A673 (cell line): ENCODE measurements at regions not wholly inside any gene's neighbourhood (a gene's known extent, or its start where the extent isn't known, plus 50 kb on each side); places are given as distances from the start of the nearest gene placed in this dataset.

Experiments
- BruUV-seq: library from RNA; stranded (reverse); fragments of 400-500 nt; replicated peaks from 2 replicates; lab custom pipeline; 2021; lab: Mats Ljungman, UMichigan
- CTCF ChIA-PET: fragments of 300-600 bp; sonication (Branson Sonifier 250); formaldehyde crosslinking; loops from one replicate; lab custom pipeline; 2022; ENCODE audit warnings: antibody characterized with exemption; lab: Charles Lee
- POLR2A ChIA-PET: fragments of 300-600 bp; sonication (Branson Sonifier 250); formaldehyde crosslinking; loops from one replicate; lab custom pipeline; 2022; ENCODE audit warnings: antibody characterized with exemption; ENCODE audit not compliant: low non-redundant PET; lab: Charles Lee
- DNase-seq: peaks from one replicate; pipeline ENCODE4 v3.0.0-alpha.2; 2015; ENCODE audit warnings: low spot score
- H3K27ac ChIP-seq: fragments of 200-600 bp; sonication (generic); 2 replicates; pipeline ENCODE4 v1.5.1; 2016; ENCODE audit warnings: mixed run types, low read depth, mild to moderate bottlenecking, mixed read lengths, antibody characterized with exemption, low read length; ENCODE audit not compliant: poor library complexity, severe bottlenecking
- H3K27me3 ChIP-seq: fragments of 200-600 bp; sonication (generic); replicated peaks from 2 replicates; pipeline ENCODE4 v1.6.1; 2017; ENCODE audit warnings: mixed run types, low read depth, mild to moderate bottlenecking, mixed read lengths, antibody characterized with exemption, low read length; ENCODE audit not compliant: insufficient read depth, poor library complexity
- H3K36me3 ChIP-seq: fragments of 200-600 bp; sonication (generic); 2 replicates; pipeline ENCODE4 v1.6.1; 2016; ENCODE audit warnings: mixed run types, mild to moderate bottlenecking, mixed read lengths, antibody characterized with exemption, low read length; ENCODE audit not compliant: insufficient read depth, poor library complexity, severe bottlenecking
- H3K4me1 ChIP-seq: fragments of 200-600 bp; sonication (generic); 2 replicates; pipeline ENCODE4 v1.6.1; 2017; ENCODE audit warnings: mixed run types, mild to moderate bottlenecking, mixed read lengths, antibody characterized with exemption, low read length; ENCODE audit not compliant: insufficient read depth, poor library complexity, severe bottlenecking
- H3K4me3 ChIP-seq: fragments of 200-600 bp; sonication (generic); 2 replicates; pipeline ENCODE4 v1.5.1; 2016; ENCODE audit warnings: low read depth, mixed run types, mild to moderate bottlenecking, mixed read lengths, low read length; ENCODE audit not compliant: poor library complexity, severe bottlenecking
- H3K9me3 ChIP-seq: fragments of 200-600 bp; sonication (generic); 2 replicates; pipeline ENCODE4 v1.6.1; 2016; ENCODE audit warnings: mixed run types, low read depth, mild to moderate bottlenecking, mixed read lengths, antibody characterized with exemption, low read length; ENCODE audit not compliant: poor library complexity, severe bottlenecking
- CTCF ChIP-seq: fragments of 300-800, 200-600 bp; sonication (generic); conservative IDR thresholded peaks from 2 replicates; pipeline ENCODE4 v1.5.1; 2017; ENCODE audit warnings: low read depth, mild to moderate bottlenecking, antibody characterized with exemption, low read length, moderate library complexity, mixed read lengths
- EZH2 ChIP-seq: fragments of 200-600 bp; sonication (generic); IDR thresholded peaks from 2 replicates; pipeline ENCODE4 v1.6.1; 2017; ENCODE audit warnings: borderline replicate concordance, low read depth, mild to moderate bottlenecking, mixed read lengths, antibody characterized with exemption, low read length; ENCODE audit not compliant: poor library complexity, severe bottlenecking
- intact Hi-C: fragments of 100-400 bp; cut with micrococcal nuclease; formaldehyde crosslinking; loops from one replicate; pipeline ENCODE4 v1.10.0; 2022; ENCODE audit not compliant: unreplicated experiment

GRCh38 chr7:85285527-85285926, 98.7 kb upstream of the SEMA3D start:
- TF ChIP-seq CTCF, result no peak
- TF ChIP-seq EZH2, result no peak
- no TSS peak for BruUV-seq
- DNase-seq, result no peak
- H3K36me3 ChIP-seq, result no peaks in the 10 kb centered on the region
- H3K27ac ChIP-seq, result no peak overlapping the region
- intact Hi-C loops, result no loop called here
- no peaks in the 10 kb centered on the region for H3K4me1 ChIP-seq
- no peaks in the 10 kb centered on the region for H3K9me3 ChIP-seq
- POLR2A ChIA-PET, result no interaction called here
- CTCF ChIA-PET, result no interaction called here
- no peaks in the 10 kb centered on the region for H3K27me3 ChIP-seq
- no peak overlapping the region for H3K4me3 ChIP-seq

- H3K27ac ChIP-seq, result no peak overlapping the region
- no TSS peak for BruUV-seq
- DNase-seq, result no peak
- no peak overlapping the region for H3K4me3 ChIP-seq
- H3K36me3 ChIP-seq, result no peaks in the 10 kb centered on the region
- no peak for TF ChIP-seq CTCF
- no peak for TF ChIP-seq EZH2
- H3K27me3 ChIP-seq, result no peaks in the 10 kb centered on the region
- no peaks in the 10 kb centered on the region for H3K4me1 ChIP-seq
- ChIA-PET CTCF (no interaction called here), POLR2A (no interaction called here)
- H3K9me3 ChIP-seq, result no peaks in the 10 kb centered on the region
- intact Hi-C loops, result no loop called here
Observed at GRCh38 chr7:85275204-85275603, 88.3 kb upstream of the SEMA3D start.

GRCh38 chr7:85274454-85274853, 87.6 kb upstream of the SEMA3D start:
- BruUV-seq, result no TSS peak
- Histone ChIP-seq H3K4me3 (no peak overlapping the region), H3K9me3 (no peaks in the 10 kb centered on the region), H3K36me3 (no peaks in the 10 kb centered on the region), H3K4me1 (no peaks in the 10 kb centered on the region), H3K27ac (no peak overlapping the region), H3K27me3 (no peaks in the 10 kb centered on the region)
- CTCF ChIA-PET, result no interaction called here
- intact Hi-C loops, result no loop called here
- TF ChIP-seq CTCF, result no peak
- TF ChIP-seq EZH2, result no peak
- POLR2A ChIA-PET, result no interaction called here
- DNase-seq, result no peak
